GM12875 (cell line): ENCODE measurements at regions not wholly inside any gene's neighbourhood (a gene's known extent, or its start where the extent isn't known, plus 50 kb on each side); places are given as distances from the start of the nearest gene placed in this dataset.

Experiments used
- H3K4me3 ChIP-seq: one replicate; pipeline ENCODE4 v1.5.1; 2011; ENCODE audit warnings: low read depth, low read length, control low read depth
- CTCF ChIP-seq: IDR thresholded peaks from 2 replicates; pipeline ENCODE4 v1.5.1; 2011; ENCODE audit warnings: low read depth, mild to moderate bottlenecking, control low read depth, inconsistent platforms, low read length, moderate library complexity, borderline replicate concordance; ENCODE audit not compliant: insufficient read depth

GRCh38 chr2:155715705-155716104, 616.8 kb downstream of the NR4A2 start:
- no peak overlapping the region for H3K4me3 ChIP-seq
- TF ChIP-seq CTCF, result no peak

GRCh38 chr2:155714983-155715382, 617.5 kb downstream of the NR4A2 start:
- no peak for TF ChIP-seq CTCF
- H3K4me3 ChIP-seq, result no peak overlapping the region

GRCh38 chr2:155708071-155708470, 624.5 kb downstream of the NR4A2 start:
- H3K4me3 ChIP-seq, result no peak overlapping the region
- no peak for TF ChIP-seq CTCF

- TF ChIP-seq CTCF, result no peak
- no peak overlapping the region for H3K4me3 ChIP-seq
Observed at GRCh38 chr2:155703917-155704316, 628.6 kb downstream of the NR4A2 start.

GRCh38 chr2:155703048-155703447, 629.5 kb downstream of the NR4A2 start:
- H3K4me3 ChIP-seq, result no peak overlapping the region
- TF ChIP-seq CTCF, result no peak

- no peak overlapping the region for H3K4me3 ChIP-seq
- TF ChIP-seq CTCF, result no peak
Observed at GRCh38 chr2:155701721-155702120, 630.8 kb downstream of the NR4A2 start.

- TF ChIP-seq CTCF, result no peak
- no peak overlapping the region for H3K4me3 ChIP-seq
Observed at GRCh38 chr2:155696571-155696970, 636.0 kb downstream of the NR4A2 start.
